Mesendoderm (in vitro differentiated cells): ENCODE measurements at regions not wholly inside any gene's neighbourhood (a gene's known extent, or its start where the extent isn't known, plus 50 kb on each side); places are given as distances from the start of the nearest gene placed in this dataset.

Experiments
- DNase-seq: peaks from one replicate; pipeline ENCODE4 v3.0.0; 2013
- H2AK5ac ChIP-seq: 2 replicates; pipeline ENCODE4 v1.6.1; 2013; ENCODE audit warnings: low read length, inconsistent platforms
- H2BK120ac ChIP-seq: 2 replicates; pipeline ENCODE4 v1.6.1; 2013; ENCODE audit warnings: low read depth, mild to moderate bottlenecking, low read length, moderate library complexity, mixed read lengths
- H2BK15ac ChIP-seq: replicated peaks from 2 replicates; pipeline ENCODE4 v1.6.1; 2013; ENCODE audit warnings: low read depth, mild to moderate bottlenecking, moderate library complexity
- H2BK5ac ChIP-seq: 2 replicates; pipeline ENCODE4 v1.6.1; 2013; ENCODE audit warnings: low read length, inconsistent platforms
- H3K18ac ChIP-seq: 2 replicates; pipeline ENCODE4 v1.6.1; 2013; ENCODE audit warnings: mild to moderate bottlenecking, low read length, mixed read lengths
- H3K23ac ChIP-seq: one replicate; pipeline ENCODE4 v1.6.1; 2013; ENCODE audit warnings: low read length
- H3K27ac ChIP-seq: 2 replicates; pipeline ENCODE4 v1.5.1; 2013; ENCODE audit warnings: low read depth, mild to moderate bottlenecking, inconsistent platforms, low read length, moderate library complexity
- H3K27me3 ChIP-seq: 2 replicates; pipeline ENCODE4 v1.6.1; 2013; ENCODE audit warnings: low read length, control low read depth, mild to moderate bottlenecking, inconsistent platforms; ENCODE audit not compliant: insufficient read depth, poor library complexity
- H3K36me3 ChIP-seq: 2 replicates; pipeline ENCODE4 v1.6.1; 2013; ENCODE audit warnings: low read length, inconsistent platforms; ENCODE audit not compliant: control insufficient read depth, insufficient read depth
- H3K4ac ChIP-seq: one replicate; pipeline ENCODE4 v1.6.1; 2013; ENCODE audit warnings: low read depth, mild to moderate bottlenecking, low read length, moderate library complexity
- H3K4me1 ChIP-seq: 2 replicates; pipeline ENCODE4 v1.6.1; 2013; ENCODE audit warnings: low read depth, low read length, inconsistent platforms; ENCODE audit not compliant: control insufficient read depth
- H3K4me2 ChIP-seq: 2 replicates; pipeline ENCODE4 v1.6.1; 2013; ENCODE audit warnings: low read length
- H3K4me3 ChIP-seq: 2 replicates; pipeline ENCODE4 v1.5.1; 2013; ENCODE audit warnings: mild to moderate bottlenecking, low read length
- H3K56ac ChIP-seq: one replicate; pipeline ENCODE4 v1.6.1; 2013; ENCODE audit warnings: low read length
- H3K79me1 ChIP-seq: 2 replicates; pipeline ENCODE4 v1.6.1; 2013; ENCODE audit warnings: low read length, inconsistent platforms
- H3K79me2 ChIP-seq: 2 replicates; pipeline ENCODE4 v1.6.1; 2013; ENCODE audit warnings: mild to moderate bottlenecking, low read length; ENCODE audit not compliant: control insufficient read depth, insufficient read depth
- H3K9ac ChIP-seq: 2 replicates; pipeline ENCODE4 v1.6.1; 2013; ENCODE audit warnings: low read length, inconsistent platforms
- H4K5ac ChIP-seq: one replicate; pipeline ENCODE4 v1.6.1; 2013; ENCODE audit warnings: low read length
- H4K8ac ChIP-seq: one replicate; pipeline ENCODE4 v1.6.1; 2013; ENCODE audit warnings: low read depth, mild to moderate bottlenecking, control low read depth, low read length, moderate library complexity
- WGBS: extraction: QIAGEN DNeasy Blood & Tissue Kit; methylation state at CpG from one replicate; pipeline ENCODE4 v1.1.7; 2013; ENCODE audit warnings: low lambda C conversion rate, missing lambda C conversion rate; ENCODE audit not compliant: insufficient coverage; ENCODE audit errors: extremely low coverage; 5-methylcytosine and 5-hydroxymethylcytosine counted together

- H4K8ac ChIP-seq = no peak overlapping the region
- H3K56ac ChIP-seq = no peak overlapping the region
- H3K27me3 ChIP-seq = no peaks in the 10 kb centered on the region
- H3K36me3 ChIP-seq = no peaks in the 10 kb centered on the region
- no peak overlapping the region for H3K4ac ChIP-seq
- H3K4me2 ChIP-seq = no peak overlapping the region
- H3K4me1 ChIP-seq = no peaks in the 10 kb centered on the region
- no peak overlapping the region for H2AK5ac ChIP-seq
- no peak overlapping the region for H4K5ac ChIP-seq
- no peak overlapping the region for H3K23ac ChIP-seq
- H3K9ac ChIP-seq = no peak overlapping the region
- no peak for DNase-seq
- no peak overlapping the region for H2BK5ac ChIP-seq
- H3K27ac ChIP-seq = no peak overlapping the region
- no CpG with 5 or more reads among the region's 7 CpGs for WGBS
- no peaks in the 10 kb centered on the region for H3K79me1 ChIP-seq
- no peak overlapping the region for H2BK15ac ChIP-seq
- no peak overlapping the region for H2BK120ac ChIP-seq
- H3K79me2 ChIP-seq = no peaks in the 10 kb centered on the region
- no peak overlapping the region for H3K4me3 ChIP-seq
- H3K18ac ChIP-seq = no peak overlapping the region
Observed at GRCh38 chr6:164495882-164496495, 813.4 kb downstream of the C6orf118 start.

GRCh38 chr6:164478426-164478825, 831.0 kb downstream of the C6orf118 start:
- Histone ChIP-seq H3K4me3 (no peak overlapping the region), H4K8ac (no peak overlapping the region), H3K79me1 (no peaks in the 10 kb centered on the region), H3K23ac (no peak overlapping the region), H2BK5ac (no peak overlapping the region), H3K9ac (no peak overlapping the region), H3K36me3 (no peaks in the 10 kb centered on the region), H3K79me2 (no peaks in the 10 kb centered on the region), H3K56ac (no peak overlapping the region), H2BK120ac (no peak overlapping the region), H2AK5ac (no peak overlapping the region), H3K4me2 (no peak overlapping the region), H3K27ac (no peak overlapping the region), H3K4me1 (no peaks in the 10 kb centered on the region), H3K18ac (no peak overlapping the region), H3K4ac (no peak overlapping the region), H4K5ac (no peak overlapping the region), H3K27me3 (no peaks in the 10 kb centered on the region), H2BK15ac (no peak overlapping the region)
- peak; percentile 5 for DNase-seq
- WGBS = no CpG with 5 or more reads among the region's 2 CpGs

DNA sequence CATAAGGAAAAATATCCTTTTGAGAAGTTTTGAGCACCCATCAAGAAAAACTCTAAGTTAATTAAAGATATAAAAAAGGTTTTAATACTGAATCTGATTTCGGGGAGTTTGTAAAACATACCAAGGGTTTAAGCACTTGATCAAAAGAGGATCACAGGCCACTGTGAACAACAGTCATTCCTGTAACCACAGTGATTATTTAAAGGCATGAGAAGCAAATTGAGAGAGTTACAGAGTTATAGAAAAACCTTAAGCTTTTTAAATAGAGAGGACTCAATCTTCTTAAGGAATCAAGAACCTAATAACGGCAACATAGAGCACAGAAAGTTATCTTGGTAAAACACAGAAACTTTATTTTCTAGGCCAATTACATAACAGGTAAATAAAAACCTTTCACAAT, 831.6 kb downstream of the C6orf118 start:
- H3K23ac ChIP-seq = no peak overlapping the region
- H2BK15ac ChIP-seq = no peak overlapping the region
- no peak overlapping the region for H3K27ac ChIP-seq
- H3K4me1 ChIP-seq = no peaks in the 10 kb centered on the region
- H3K4me2 ChIP-seq = no peak overlapping the region
- no peaks in the 10 kb centered on the region for H3K27me3 ChIP-seq
- no peak for DNase-seq
- no peaks in the 10 kb centered on the region for H3K79me1 ChIP-seq
- H3K9ac ChIP-seq = no peak overlapping the region
- H4K8ac ChIP-seq = no peak overlapping the region
- no peak overlapping the region for H2BK5ac ChIP-seq
- no peak overlapping the region for H3K4ac ChIP-seq
- H3K36me3 ChIP-seq = no peaks in the 10 kb centered on the region
- H4K5ac ChIP-seq = no peak overlapping the region
- no peak overlapping the region for H3K56ac ChIP-seq
- no peak overlapping the region for H3K4me3 ChIP-seq
- H2BK120ac ChIP-seq = no peak overlapping the region
- no CpG with 5 or more reads among the region's 2 CpGs for WGBS
- H3K79me2 ChIP-seq = no peaks in the 10 kb centered on the region
- no peak overlapping the region for H3K18ac ChIP-seq
- H2AK5ac ChIP-seq = no peak overlapping the region

- no CpG with 5 or more reads among the region's 1 CpG for WGBS
- no peak overlapping the region for H3K4me2 ChIP-seq
Observed at GRCh38 chr6:164477101-164477500, 832.3 kb downstream of the C6orf118 start.

DNA sequence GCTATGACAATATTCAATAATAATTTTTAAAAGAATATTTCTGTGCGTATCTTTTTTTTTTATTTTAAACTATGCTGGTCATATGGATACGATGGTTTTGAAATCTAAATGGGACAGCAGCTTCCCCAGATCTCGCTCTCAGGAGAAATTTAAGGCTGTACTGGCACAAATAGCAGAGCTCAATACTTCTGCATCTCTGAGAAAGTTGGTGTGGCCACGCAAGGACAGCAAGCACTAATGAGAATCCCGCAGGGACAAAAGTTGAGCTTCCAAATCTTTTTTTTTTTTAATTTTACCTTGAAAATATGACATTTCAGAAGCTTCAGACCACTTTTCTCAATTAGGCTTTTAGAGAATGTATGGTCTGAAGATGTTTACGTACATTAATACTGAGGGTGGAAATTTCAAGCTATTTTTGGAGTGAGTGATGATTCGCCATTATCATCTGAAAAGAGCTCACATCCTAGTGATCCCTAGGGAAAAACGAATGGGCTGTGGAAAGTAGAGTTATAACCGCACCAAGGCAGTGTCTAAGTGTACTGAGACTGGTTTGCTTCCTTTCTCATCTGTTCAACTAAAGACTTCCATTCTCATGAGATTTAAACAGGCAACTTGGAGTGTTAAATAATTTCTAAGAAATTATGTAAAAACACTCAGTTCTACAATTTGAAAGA, 840.0 kb downstream of the C6orf118 start:
- H3K79me2 ChIP-seq = no peaks in the 10 kb centered on the region
- H2BK120ac ChIP-seq = no peak overlapping the region
- DNase-seq = no peak
- no peak overlapping the region for H3K4me2 ChIP-seq
- H3K4me3 ChIP-seq = no peak overlapping the region
- H3K56ac ChIP-seq = no peak overlapping the region
- no peak overlapping the region for H3K27ac ChIP-seq
- H3K4ac ChIP-seq = no peak overlapping the region
- no peaks in the 10 kb centered on the region for H3K4me1 ChIP-seq
- no peaks in the 10 kb centered on the region for H3K27me3 ChIP-seq
- no peaks in the 10 kb centered on the region for H3K79me1 ChIP-seq
- no peak overlapping the region for H4K5ac ChIP-seq
- no peak overlapping the region for H2BK5ac ChIP-seq
- no peak overlapping the region for H3K18ac ChIP-seq
- H3K9ac ChIP-seq = no peak overlapping the region
- no CpG with 5 or more reads among the region's 9 CpGs for WGBS
- H4K8ac ChIP-seq = no peak overlapping the region
- H3K36me3 ChIP-seq = no peaks in the 10 kb centered on the region
- H3K23ac ChIP-seq = no peak overlapping the region
- H2AK5ac ChIP-seq = no peak overlapping the region
- no peak overlapping the region for H2BK15ac ChIP-seq

More at GRCh38 chr6:164477101-164477500, 832.3 kb downstream of the C6orf118 start:
- Histone ChIP-seq H3K4me3 (no peak overlapping the region), H2BK120ac (no peak overlapping the region), H2AK5ac (no peak overlapping the region), H3K79me2 (no peaks in the 10 kb centered on the region), H4K8ac (no peak overlapping the region), H3K56ac (no peak overlapping the region), H3K4me1 (no peaks in the 10 kb centered on the region), H2BK15ac (no peak overlapping the region), H3K27me3 (no peaks in the 10 kb centered on the region), H3K9ac (no peak overlapping the region), H3K36me3 (no peaks in the 10 kb centered on the region), H3K18ac (no peak overlapping the region), H3K27ac (no peak overlapping the region), H3K23ac (no peak overlapping the region), H3K79me1 (no peaks in the 10 kb centered on the region), H4K5ac (no peak overlapping the region), H2BK5ac (no peak overlapping the region), H3K4ac (no peak overlapping the region)
- peak; percentile 4 for DNase-seq

GRCh38 chr6:164455835-164456234, 853.6 kb downstream of the C6orf118 start:
- no peak overlapping the region for H3K4me3 ChIP-seq
- no peak overlapping the region for H3K18ac ChIP-seq
- WGBS = no CpG with 5 or more reads among the region's 9 CpGs
- no peak overlapping the region for H2BK120ac ChIP-seq
- no peak overlapping the region for H3K23ac ChIP-seq
- H3K56ac ChIP-seq = no peak overlapping the region
- no peaks in the 10 kb centered on the region for H3K36me3 ChIP-seq
- H3K4me2 ChIP-seq = no peak overlapping the region
- H3K4me1 ChIP-seq = no peaks in the 10 kb centered on the region
- no peak overlapping the region for H3K4ac ChIP-seq
- H2AK5ac ChIP-seq = no peak overlapping the region
- peak; percentile 30 for DNase-seq
- no peak overlapping the region for H3K9ac ChIP-seq
- H3K79me2 ChIP-seq = no peaks in the 10 kb centered on the region
- no peaks in the 10 kb centered on the region for H3K27me3 ChIP-seq
- no peak overlapping the region for H4K5ac ChIP-seq
- no peaks in the 10 kb centered on the region for H3K79me1 ChIP-seq
- no peak overlapping the region for H4K8ac ChIP-seq
- H2BK15ac ChIP-seq = no peak overlapping the region
- no peak overlapping the region for H2BK5ac ChIP-seq
- H3K27ac ChIP-seq = no peak overlapping the region
